HepG2 (cell line): ENCODE measurements at regions not wholly inside any gene's neighbourhood (a gene's known extent, or its start where the extent isn't known, plus 50 kb on each side); places are given as distances from the start of the nearest gene placed in this dataset.

Source experiments
- ATAC-seq: fragments of 200-7000 bp; cut with Tn5 transposase; 3 replicates; pipeline ENCODE4 v1.9.1; 2020; ENCODE audit warnings: mild to moderate bottlenecking, moderate library complexity
- BruUV-seq: library from RNA; stranded (reverse); fragments of 400-500 nt; replicated peaks from 2 replicates; lab custom pipeline; 2021; lab: Mats Ljungman, UMichigan
- CTCF ChIA-PET: fragments of 300-600 bp; formaldehyde crosslinking; extraction: SDS; loops from one replicate; lab custom pipeline; 2021; ENCODE audit warnings: low total read pairs, inconsistent platforms, low intra/inter-chr PET ratio; lab: Yijun Ruan, JAX
- POLR2A ChIA-PET: fragments of 350-600 bp; sonication (Branson Sonifier 250); formaldehyde crosslinking; loops from one replicate; lab custom pipeline; 2020; ENCODE audit warnings: antibody characterized with exemption, inconsistent platforms; lab: Yijun Ruan, JAX
- DNase-seq: peaks from one replicate; pipeline ENCODE4 v3.0.0-alpha.2; 2015; ENCODE audit warnings: low spot score
- FAIRE-seq: peaks from 3 replicates; lab custom pipeline; 2011; peaks lifted over from hg19 to GRCh38; lab: Jason Lieb, UNC
- H2AFZ ChIP-seq: one replicate; pipeline ENCODE4 v1.6.1; 2011; ENCODE audit warnings: low read length, inconsistent platforms
- H3K27ac ChIP-seq: fragments of 300-600 bp; 3 replicates; pipeline ENCODE4 v1.8.0; 2011; ENCODE audit warnings: mixed run types, mild to moderate bottlenecking, mixed read lengths, low read length, inconsistent platforms; ENCODE audit not compliant: insufficient read depth; ENCODE audit errors: extremely low read length
- H3K27me3 ChIP-seq, 2 experiments: fragments of 200-600 bp in 1 of 2; 2 replicates in 1 of 2; 3 replicates in 1 of 2; pipeline versions ENCODE4 v1.6.0 to v1.8.0; 2011; ENCODE audit warnings: low read length in 2 of 2, mild to moderate bottlenecking in 2 of 2, moderate library complexity in 2 of 2, inconsistent platforms in 1 of 2; ENCODE audit not compliant: insufficient read depth in 2 of 2, control insufficient read depth in 1 of 2
- H3K36me3 ChIP-seq, 2 experiments: fragments of 200-600 bp in 1 of 2; replicated peaks in 1 of 2; 2 replicates in 1 of 2; 3 replicates in 1 of 2; pipeline versions ENCODE4 v1.5.1 to v1.8.0; 2011; ENCODE audit warnings: low read length in 2 of 2, inconsistent platforms in 1 of 2; ENCODE audit not compliant: insufficient read depth in 2 of 2, control insufficient read depth in 1 of 2
- H3K4me1 ChIP-seq: 2 replicates; pipeline ENCODE4 v1.5.1; 2012; ENCODE audit warnings: low read length, inconsistent platforms; ENCODE audit not compliant: insufficient read depth
- H3K4me2 ChIP-seq: 2 replicates; pipeline ENCODE4 v1.6.0; 2011; ENCODE audit warnings: low read depth, low read length, inconsistent platforms
- H3K4me3 ChIP-seq, 3 experiments: fragments of 200-600 bp in 1 of 3; sonication (generic), shearing (Covaris generic) in 1 of 3; replicated peaks in 1 of 3; 2 replicates each; pipeline ENCODE4 v1.5.1; 2011 to 2016; ENCODE audit warnings: low read length in 3 of 3, inconsistent platforms in 2 of 3, low read depth in 2 of 3, mild to moderate bottlenecking in 2 of 3, control low read depth in 1 of 3, mixed read lengths in 1 of 3; ENCODE audit not compliant: insufficient read depth in 1 of 3
- H3K79me2 ChIP-seq: one replicate; pipeline ENCODE4 v1.6.1; 2011; ENCODE audit warnings: low read length, inconsistent platforms; ENCODE audit not compliant: insufficient read depth
- H3K9ac ChIP-seq: 2 replicates; pipeline ENCODE4 v1.6.0; 2011; ENCODE audit warnings: mild to moderate bottlenecking, low read depth, low read length, inconsistent platforms; ENCODE audit not compliant: insufficient read depth
- H3K9me3 ChIP-seq: 2 replicates; pipeline ENCODE4 v1.5.1; 2012; ENCODE audit warnings: mild to moderate bottlenecking, low read length
- H4K20me1 ChIP-seq: 2 replicates; pipeline ENCODE4 v1.6.0; 2011; ENCODE audit warnings: inconsistent platforms, mild to moderate bottlenecking, low read length, moderate library complexity; ENCODE audit not compliant: insufficient read depth
- CENPX ChIP-seq: sonication (generic); formaldehyde crosslinking; IDR thresholded peaks from 2 replicates; pipeline ENCODE4 v1.9.0; 2021; ENCODE audit warnings: mild to moderate bottlenecking, missing genetic modification reagents, moderate library complexity
- HINFP ChIP-seq: sonication (generic); formaldehyde crosslinking; IDR thresholded peaks from 2 replicates; pipeline ENCODE4 v1.4.0; 2020; ENCODE audit warnings: low read depth, mild to moderate bottlenecking, missing genetic modification reagents
- MLXIP ChIP-seq: sonication (generic); formaldehyde crosslinking; IDR thresholded peaks from 2 replicates; pipeline ENCODE4 v1.9.0; 2021; ENCODE audit warnings: missing genetic modification reagents, borderline replicate concordance
- MTF1 ChIP-seq: sonication (generic); formaldehyde crosslinking; IDR thresholded peaks from 2 replicates; pipeline ENCODE4 v1.5.0; 2020; ENCODE audit warnings: missing genetic modification reagents
- MTF2 ChIP-seq: sonication (generic); formaldehyde crosslinking; IDR thresholded peaks from 2 replicates; pipeline ENCODE4 v1.5.0; 2020; ENCODE audit warnings: missing genetic modification reagents, borderline replicate concordance
- PAX8 ChIP-seq: sonication (generic); formaldehyde crosslinking; IDR thresholded peaks from 2 replicates; pipeline ENCODE4 v1.8.0; 2022; ENCODE audit warnings: mild to moderate bottlenecking, missing genetic modification reagents, borderline replicate concordance
- PHB2 ChIP-seq: fragments of 450-650 bp; IDR thresholded peaks from 2 replicates; pipeline ENCODE4 v1.6.1; 2018; ENCODE audit not compliant: partially characterized antibody
- PREB ChIP-seq: sonication (generic); formaldehyde crosslinking; IDR thresholded peaks from 2 replicates; pipeline ENCODE4 v1.4.0; 2020; ENCODE audit warnings: missing genetic modification reagents
- REST ChIP-seq, 2 experiments: IDR thresholded peaks; 2 replicates each; pipeline ENCODE4 v1.6.1; 2011 to 2012; ENCODE audit warnings: low read length in 2 of 2, borderline replicate concordance in 1 of 2, low read depth in 1 of 2, mild to moderate bottlenecking in 1 of 2, moderate library complexity in 1 of 2
- SMC3 ChIP-seq: IDR thresholded peaks from 2 replicates; pipeline ENCODE4 v1.6.1; 2011; ENCODE audit warnings: low read length, improper control_type of control experiment
- ZNF232 ChIP-seq: sonication (generic); formaldehyde crosslinking; IDR thresholded peaks from 2 replicates; pipeline ENCODE4 v1.4.0; 2020; ENCODE audit warnings: missing genetic modification reagents, borderline replicate concordance
- ZNF326 ChIP-seq: sonication (generic); formaldehyde crosslinking; IDR thresholded peaks from 2 replicates; pipeline ENCODE4 v1.4.0; 2020; ENCODE audit warnings: missing genetic modification reagents, borderline replicate concordance
- ZNF546 ChIP-seq: sonication (generic); formaldehyde crosslinking; conservative IDR thresholded peaks from 2 replicates; pipeline ENCODE4 v1.8.1; 2023; ENCODE audit warnings: mild to moderate bottlenecking, missing genetic modification reagents
- ZNF577 ChIP-seq: sonication (generic); formaldehyde crosslinking; IDR thresholded peaks from 2 replicates; pipeline ENCODE4 v1.4.0; 2020; ENCODE audit warnings: mild to moderate bottlenecking, low read depth, missing genetic modification reagents, borderline replicate concordance
- ZNF883 ChIP-seq: sonication (generic); formaldehyde crosslinking; IDR thresholded peaks from 2 replicates; pipeline ENCODE4 v1.5.1; 2020; ENCODE audit warnings: mild to moderate bottlenecking, missing genetic modification reagents; ENCODE audit errors: not compliant biosample characterization
- ZNF891 ChIP-seq: sonication (generic); formaldehyde crosslinking; IDR thresholded peaks from 2 replicates; pipeline ENCODE4 v1.5.0; 2020; ENCODE audit warnings: mild to moderate bottlenecking, missing genetic modification reagents
- ZSCAN12 ChIP-seq: sonication (generic); formaldehyde crosslinking; IDR thresholded peaks from 2 replicates; pipeline ENCODE4 v1.9.0; 2021; ENCODE audit warnings: mild to moderate bottlenecking, missing genetic modification reagents
- WGBS: methylation state at CpG from one replicate; pipeline ENCODE4 v1.1.6; 2017; ENCODE audit warnings: low lambda C conversion rate; 5-methylcytosine and 5-hydroxymethylcytosine counted together
- in situ Hi-C: cut with HindIII; loops from 2 replicates; pipeline ENCODE4 v1.10.0; 2017; ENCODE audit warnings: low pct_unique_long_range_greater_than_20kb; ENCODE audit not compliant: extremely low pct_ligation_motif_present
- intact Hi-C: fragments of 100-400 bp; cut with micrococcal nuclease; formaldehyde crosslinking; loops from one replicate; pipeline ENCODE4 v1.10.0; 2022; ENCODE audit not compliant: unreplicated experiment

GRCh38 chr1:34696981-34697380 lies 57.9 kb upstream of the GJB5 start:
- ChIA-PET CTCF (no interaction called here), POLR2A (no interaction called here)
- no peaks in the 10 kb centered on the region for H4K20me1 ChIP-seq
- no peaks in the 10 kb centered on the region for H3K9me3 ChIP-seq
- no peaks in the 10 kb centered on the region for H3K4me1 ChIP-seq
- no peak overlapping the region for H2AFZ ChIP-seq
- FAIRE-seq (no peak), DNase-seq (no peak), ATAC-seq (no peak)
- no peaks in the 10 kb centered on the region for H3K36me3 ChIP-seq
- H3K27me3 ChIP-seq = no peaks in the 10 kb centered on the region; a peak in 2 of 5 replicates
- H3K4me3 ChIP-seq = no peak overlapping the region
- H3K4me2 ChIP-seq = no peak overlapping the region
- TF ChIP-seq ZNF546 (CRISPR knock-in tag) = no peak
- no peak for TF ChIP-seq ZSCAN12 (CRISPR knock-in tag)
- no peak for TF ChIP-seq ZNF577 (CRISPR knock-in tag)
- TF ChIP-seq ZNF891 (CRISPR knock-in tag) = no peak
- no peak for TF ChIP-seq ZNF326 (CRISPR knock-in tag)
- no peak for TF ChIP-seq ZNF883 (CRISPR knock-in tag)
- no peak for TF ChIP-seq HINFP (CRISPR knock-in tag)
- TF ChIP-seq REST (IDR thresholded peaks at IDR 0.05; ENCODE audit: borderline replicate concordance in 1 of 2, low read depth in 1 of 2, low read length in 2 of 2) = no peak
- TF ChIP-seq PHB2 = no peak
- TF ChIP-seq SMC3 = no peak
- TF ChIP-seq CENPX (CRISPR knock-in tag) = no peak
- TF ChIP-seq ZNF232 (CRISPR knock-in tag) = no peak
- TF ChIP-seq MTF1 (CRISPR knock-in tag) = no peak
- TF ChIP-seq MLXIP (CRISPR knock-in tag) = no peak
- no peak for TF ChIP-seq MTF2 (CRISPR knock-in tag)
- no peak for TF ChIP-seq PREB (CRISPR knock-in tag)
- TF ChIP-seq PAX8 (CRISPR knock-in tag) = no peak
- in situ Hi-C loops = no loop called here
- WGBS = 40% methylated on average over 4 of the region's 5 CpGs
- no peak overlapping the region for H3K27ac ChIP-seq
- H3K9ac ChIP-seq = no peak overlapping the region
- intact Hi-C loops = no loop called here
- BruUV-seq = no TSS peak
- no peaks in the 10 kb centered on the region for H3K79me2 ChIP-seq
